ENCODE measurements at regions not wholly inside any gene's neighbourhood (a gene's known extent, or its start where the extent isn't known, plus 50 kb on each side); places are given as distances from the start of the nearest gene placed in this dataset.

DNA sequence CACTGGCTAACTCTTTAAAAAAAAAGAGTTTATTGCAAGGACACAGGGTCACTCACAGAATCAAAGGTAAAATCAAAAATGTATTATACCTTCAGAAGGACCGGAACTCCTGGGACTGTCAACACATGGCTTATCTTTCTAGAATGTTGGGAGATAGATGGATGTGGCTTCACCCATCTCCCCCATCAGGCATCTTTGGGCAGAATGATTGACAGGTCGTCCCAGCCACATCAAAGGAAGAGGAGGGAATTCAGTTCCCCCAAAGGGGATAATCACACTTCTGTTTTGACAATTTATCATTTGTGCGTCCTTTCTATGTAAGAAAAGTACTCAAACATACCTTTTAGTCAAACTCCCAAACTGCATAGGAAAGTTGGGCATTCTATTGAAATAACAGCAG lies 228.6 kb upstream of the CDH5 start:
- TF ChIP-seq, protein P1, sequence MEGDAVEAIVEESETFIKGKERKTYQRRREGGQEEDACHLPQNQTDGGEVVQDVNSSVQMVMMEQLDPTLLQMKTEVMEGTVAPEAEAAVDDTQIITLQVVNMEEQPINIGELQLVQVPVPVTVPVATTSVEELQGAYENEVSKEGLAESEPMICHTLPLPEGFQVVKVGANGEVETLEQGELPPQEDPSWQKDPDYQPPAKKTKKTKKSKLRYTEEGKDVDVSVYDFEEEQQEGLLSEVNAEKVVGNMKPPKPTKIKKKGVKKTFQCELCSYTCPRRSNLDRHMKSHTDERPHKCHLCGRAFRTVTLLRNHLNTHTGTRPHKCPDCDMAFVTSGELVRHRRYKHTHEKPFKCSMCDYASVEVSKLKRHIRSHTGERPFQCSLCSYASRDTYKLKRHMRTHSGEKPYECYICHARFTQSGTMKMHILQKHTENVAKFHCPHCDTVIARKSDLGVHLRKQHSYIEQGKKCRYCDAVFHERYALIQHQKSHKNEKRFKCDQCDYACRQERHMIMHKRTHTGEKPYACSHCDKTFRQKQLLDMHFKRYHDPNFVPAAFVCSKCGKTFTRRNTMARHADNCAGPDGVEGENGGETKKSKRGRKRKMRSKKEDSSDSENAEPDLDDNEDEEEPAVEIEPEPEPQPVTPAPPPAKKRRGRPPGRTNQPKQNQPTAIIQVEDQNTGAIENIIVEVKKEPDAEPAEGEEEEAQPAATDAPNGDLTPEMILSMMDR (conservative IDR thresholded peaks at IDR 0.05; ENCODE audit: low read length): no peak
- no peak for TF ChIP-seq EZH2phosphoT487 (IDR thresholded peaks at IDR 0.05; ENCODE audit: borderline replicate concordance, low read depth, low read length)
